ENCODE measurements at regions not wholly inside any gene's neighbourhood (a gene's known extent, or its start where the extent isn't known, plus 50 kb on each side); places are given as distances from the start of the nearest gene placed in this dataset.

DNA sequence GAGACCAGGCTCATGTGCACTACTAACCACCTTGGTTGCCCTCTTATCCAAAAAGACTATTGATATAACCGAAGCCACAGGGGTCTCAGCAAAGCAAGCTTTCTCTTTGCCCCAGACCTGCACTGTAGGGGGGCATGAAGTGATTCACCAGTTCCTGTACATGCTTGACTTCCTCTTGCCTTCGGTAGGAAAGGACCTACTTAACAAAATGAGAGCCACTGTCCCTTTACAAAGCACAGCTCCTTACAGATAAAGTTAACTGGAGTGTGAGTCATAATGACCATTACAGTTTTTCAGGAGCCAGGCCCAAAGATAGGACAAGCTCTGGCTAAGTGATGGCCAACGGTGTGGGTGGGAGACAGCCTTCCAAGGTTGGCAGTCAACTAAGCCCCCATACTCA lies 622.0 kb upstream of the TSPY4 start:
- TF ChIP-seq, protein P1, sequence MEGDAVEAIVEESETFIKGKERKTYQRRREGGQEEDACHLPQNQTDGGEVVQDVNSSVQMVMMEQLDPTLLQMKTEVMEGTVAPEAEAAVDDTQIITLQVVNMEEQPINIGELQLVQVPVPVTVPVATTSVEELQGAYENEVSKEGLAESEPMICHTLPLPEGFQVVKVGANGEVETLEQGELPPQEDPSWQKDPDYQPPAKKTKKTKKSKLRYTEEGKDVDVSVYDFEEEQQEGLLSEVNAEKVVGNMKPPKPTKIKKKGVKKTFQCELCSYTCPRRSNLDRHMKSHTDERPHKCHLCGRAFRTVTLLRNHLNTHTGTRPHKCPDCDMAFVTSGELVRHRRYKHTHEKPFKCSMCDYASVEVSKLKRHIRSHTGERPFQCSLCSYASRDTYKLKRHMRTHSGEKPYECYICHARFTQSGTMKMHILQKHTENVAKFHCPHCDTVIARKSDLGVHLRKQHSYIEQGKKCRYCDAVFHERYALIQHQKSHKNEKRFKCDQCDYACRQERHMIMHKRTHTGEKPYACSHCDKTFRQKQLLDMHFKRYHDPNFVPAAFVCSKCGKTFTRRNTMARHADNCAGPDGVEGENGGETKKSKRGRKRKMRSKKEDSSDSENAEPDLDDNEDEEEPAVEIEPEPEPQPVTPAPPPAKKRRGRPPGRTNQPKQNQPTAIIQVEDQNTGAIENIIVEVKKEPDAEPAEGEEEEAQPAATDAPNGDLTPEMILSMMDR (IDR thresholded peaks at IDR 0.05): no peak
- no peak for TF ChIP-seq EP300 (IDR thresholded peaks at IDR 0.05)

All from sigmoid colon (tissue), 4 donors.